ENCODE measurements at regions not wholly inside any gene's neighbourhood (a gene's known extent, or its start where the extent isn't known, plus 50 kb on each side); places are given as distances from the start of the nearest gene placed in this dataset.

- no peak overlapping the region for H2BK5ac ChIP-seq (ENCODE audit: insufficient read length, low read length)
- H3K14ac ChIP-seq (ENCODE audit: insufficient read depth, low read length), result no peak overlapping the region
- H3K79me1 ChIP-seq (ENCODE audit: insufficient read depth, low read depth, low read length, poor library complexity, severe bottlenecking), result no peaks in the 10 kb centered on the region
- Mint-ChIP-seq H3K27me3 (ENCODE audit: low read depth) (peaks cover 3% of the 10 kb centered on the region), H3K27ac (no peak overlapping the region), H3K4me1 (peaks cover 11 to 12% of the 10 kb centered on the region in 2 experiments), H3K4me3 (no peak overlapping the region), H3K9me3 (0 out of 5 replicates have a peak, but pooled peaks cover 0 to 2% of the 10 kb centered on the region in 2 experiments), H3K36me3 (ENCODE audit: insufficient read depth in 1 of 3, low read depth in 3 of 3) (no peaks in the 10 kb centered on the region; a peak in 1 of 7 replicates)
- H3K23me2 ChIP-seq (ENCODE audit: insufficient read length, low read depth, low read length, poor library complexity, severe bottlenecking), result no peaks in the 10 kb centered on the region
- H3K4me1 ChIP-seq (ENCODE audit: insufficient read depth, low read length), result no peaks in the 10 kb centered on the region
- no peak overlapping the region for H2AFZ ChIP-seq (ENCODE audit: low read length)
- H3K79me2 ChIP-seq (ENCODE audit: insufficient read depth, low read length), result no peaks in the 10 kb centered on the region
- H2BK120ac ChIP-seq (ENCODE audit: low read depth, low read length, poor library complexity, severe bottlenecking), result no peak overlapping the region
- no peaks in the 10 kb centered on the region for H3K27me3 ChIP-seq (ENCODE audit: insufficient read depth, low read length)
- no peak overlapping the region for H3T11ph ChIP-seq (ENCODE audit: low read length)
- H2BK12ac ChIP-seq (ENCODE audit: insufficient read length, low read depth, low read length), result no peak overlapping the region
- TF ChIP-seq CTCF (conservative IDR thresholded peaks at IDR 0.05), result no peak
- H4K20me1 ChIP-seq (ENCODE audit: control insufficient read depth, insufficient read depth, insufficient read length), result no peaks in the 10 kb centered on the region
- no peak overlapping the region for H3K27ac ChIP-seq (ENCODE audit: insufficient read length, low read depth, low read length)
- H2AK5ac ChIP-seq (ENCODE audit: insufficient read length, low read length), result no peak overlapping the region
- H3K23ac ChIP-seq (ENCODE audit: insufficient read length, low read depth, low read length), result no peak overlapping the region
- H3K4ac ChIP-seq (ENCODE audit: low read depth, low read length), result no peak overlapping the region
- H3K9me3 ChIP-seq (ENCODE audit: control insufficient read depth, low read depth, low read length), result no peaks in the 10 kb centered on the region
- H4K91ac ChIP-seq (ENCODE audit: insufficient read length, low read depth, low read length), result no peak overlapping the region
- WGBS (ENCODE audit: extremely low coverage, insufficient read length, low lambda C conversion rate), result no CpG with 5 or more reads among the region's 2 CpGs
- no peak overlapping the region for H3K9ac ChIP-seq (ENCODE audit: extremely low read depth, insufficient read length, low read length)
- no peak overlapping the region for H3K4me2 ChIP-seq (ENCODE audit: insufficient read depth, insufficient read length, low read length)
- H3K18ac ChIP-seq (ENCODE audit: insufficient read length, low read depth, low read length), result no peak overlapping the region
- H4K5ac ChIP-seq (ENCODE audit: insufficient read length, low read depth, low read length), result no peak overlapping the region
- no peak overlapping the region for H2BK20ac ChIP-seq (ENCODE audit: low read depth, low read length, poor library complexity, severe bottlenecking)
- H4K8ac ChIP-seq (replicated peaks; ENCODE audit: insufficient read length, low read depth, low read length), result no peak overlapping the region
- no peak overlapping the region for H2BK15ac ChIP-seq (ENCODE audit: low read depth, low read length)
- DNase-seq, result no peak
- H3K56ac ChIP-seq (ENCODE audit: insufficient read length, low read depth, low read length), result no peak overlapping the region
Observed at GRCh38 chr6:87926687-87927086, 121.0 kb upstream of the SPACA1 start.
